ENCODE measurements at regions not wholly inside any gene's neighbourhood (a gene's known extent, or its start where the extent isn't known, plus 50 kb on each side); places are given as distances from the start of the nearest gene placed in this dataset.

GRCh38 chr3:59308684-59309083 lies 258.9 kb upstream of the CFAP20DC start:
- no peak overlapping the region for H3K27ac Mint-ChIP-seq
- H3K27me3 Mint-ChIP-seq (ENCODE audit: low read depth), result peaks cover 2% of the 10 kb centered on the region
- no peaks in the 10 kb centered on the region for H3K9me3 Mint-ChIP-seq
- no peak overlapping the region for H3K4me3 Mint-ChIP-seq
- no peak for DNase-seq (ENCODE audit: low spot score)
- peaks cover 2% of the 10 kb centered on the region for H3K4me1 Mint-ChIP-seq (ENCODE audit: low read depth)
- H3K36me3 Mint-ChIP-seq (ENCODE audit: low read depth), result no peaks in the 10 kb centered on the region

GRCh38 chr3:59308001-59308400 lies 258.2 kb upstream of the CFAP20DC start:
- H3K27ac Mint-ChIP-seq, result no peak overlapping the region
- no peaks in the 10 kb centered on the region for H3K36me3 Mint-ChIP-seq (ENCODE audit: low read depth)
- H3K4me1 Mint-ChIP-seq (ENCODE audit: low read depth), result peaks cover 2% of the 10 kb centered on the region
- H3K9me3 Mint-ChIP-seq, result no peaks in the 10 kb centered on the region
- DNase-seq (ENCODE audit: low spot score), result no peak
- peaks cover 2% of the 10 kb centered on the region for H3K27me3 Mint-ChIP-seq (ENCODE audit: low read depth)
- H3K4me3 Mint-ChIP-seq, result no peak overlapping the region

- no peak for DNase-seq (ENCODE audit: low spot score)
- Mint-ChIP-seq H3K27ac (no peak overlapping the region), H3K4me3 (no peak overlapping the region), H3K36me3 (ENCODE audit: low read depth) (no peaks in the 10 kb centered on the region), H3K9me3 (no peaks in the 10 kb centered on the region), H3K4me1 (ENCODE audit: low read depth) (peaks cover 7% of the 10 kb centered on the region), H3K27me3 (ENCODE audit: low read depth) (peaks cover 2% of the 10 kb centered on the region)
Measured at GRCh38 chr3:59306436-59306835, 256.6 kb upstream of the CFAP20DC start.

- Mint-ChIP-seq H3K4me3 (no peak overlapping the region), H3K27ac (no peak overlapping the region), H3K9me3 (no peaks in the 10 kb centered on the region), H3K36me3 (ENCODE audit: low read depth) (no peaks in the 10 kb centered on the region), H3K4me1 (ENCODE audit: low read depth) (peaks cover 8% of the 10 kb centered on the region), H3K27me3 (ENCODE audit: low read depth) (peaks cover 2% of the 10 kb centered on the region)
- DNase-seq (ENCODE audit: low spot score), result no peak
Measured at GRCh38 chr3:59304296-59304695, 254.5 kb upstream of the CFAP20DC start.

GRCh38 chr3:59303452-59303851 lies 253.6 kb upstream of the CFAP20DC start:
- Mint-ChIP-seq H3K27ac (no peak overlapping the region), H3K9me3 (no peaks in the 10 kb centered on the region), H3K27me3 (ENCODE audit: low read depth) (no peaks in the 10 kb centered on the region), H3K36me3 (ENCODE audit: low read depth) (no peaks in the 10 kb centered on the region), H3K4me3 (no peak overlapping the region), H3K4me1 (ENCODE audit: low read depth) (peaks cover 8% of the 10 kb centered on the region)
- DNase-seq (ENCODE audit: low spot score), result no peak

GRCh38 chr3:59302442-59302841 lies 252.6 kb upstream of the CFAP20DC start:
- Mint-ChIP-seq H3K4me3 (no peak overlapping the region), H3K9me3 (no peaks in the 10 kb centered on the region), H3K27ac (no peak overlapping the region), H3K27me3 (ENCODE audit: low read depth) (no peaks in the 10 kb centered on the region), H3K4me1 (ENCODE audit: low read depth) (peaks cover 8% of the 10 kb centered on the region), H3K36me3 (ENCODE audit: low read depth) (no peaks in the 10 kb centered on the region)
- no peak for DNase-seq (ENCODE audit: low spot score)

GRCh38 chr3:59300733-59301132 lies 250.9 kb upstream of the CFAP20DC start:
- peaks cover 3% of the 10 kb centered on the region for H3K9me3 Mint-ChIP-seq
- no peak overlapping the region for H3K27ac Mint-ChIP-seq
- H3K4me1 Mint-ChIP-seq (ENCODE audit: low read depth), result peaks cover 8% of the 10 kb centered on the region
- H3K4me3 Mint-ChIP-seq, result no peak overlapping the region
- H3K27me3 Mint-ChIP-seq (ENCODE audit: low read depth), result no peaks in the 10 kb centered on the region
- H3K36me3 Mint-ChIP-seq (ENCODE audit: low read depth), result no peaks in the 10 kb centered on the region
- DNase-seq (ENCODE audit: low spot score), result no peak

GRCh38 chr3:59299561-59299960 lies 249.7 kb upstream of the CFAP20DC start:
- Mint-ChIP-seq H3K27me3 (ENCODE audit: low read depth) (no peaks in the 10 kb centered on the region), H3K4me3 (no peak overlapping the region)

GRCh38 chr3:59290358-59290757 lies 240.5 kb upstream of the CFAP20DC start:
- H3K4me1 Mint-ChIP-seq (ENCODE audit: low read depth), result peaks cover 7% of the 10 kb centered on the region
- H3K36me3 Mint-ChIP-seq (ENCODE audit: low read depth), result peaks cover 3% of the 10 kb centered on the region
- peaks cover 17% of the 10 kb centered on the region for H3K9me3 Mint-ChIP-seq
- H3K4me3 Mint-ChIP-seq, result no peak overlapping the region
- H3K27me3 Mint-ChIP-seq (ENCODE audit: low read depth), result no peaks in the 10 kb centered on the region
- H3K27ac Mint-ChIP-seq, result no peak overlapping the region
- DNase-seq (ENCODE audit: low spot score), result no peak

More at GRCh38 chr3:59299561-59299960, 249.7 kb upstream of the CFAP20DC start:
- Mint-ChIP-seq H3K9me3 (peaks cover 7% of the 10 kb centered on the region), H3K36me3 (ENCODE audit: low read depth) (no peaks in the 10 kb centered on the region), H3K27ac (no peak overlapping the region), H3K4me1 (ENCODE audit: low read depth) (peaks cover 8% of the 10 kb centered on the region)
- no peak for DNase-seq (ENCODE audit: low spot score)

GRCh38 chr3:59289831-59290230 lies 240.0 kb upstream of the CFAP20DC start:
- H3K27me3 Mint-ChIP-seq (ENCODE audit: low read depth), result no peaks in the 10 kb centered on the region
- no peak overlapping the region for H3K4me3 Mint-ChIP-seq
- no peak for DNase-seq (ENCODE audit: low spot score)
- no peak overlapping the region for H3K27ac Mint-ChIP-seq
- H3K4me1 Mint-ChIP-seq (ENCODE audit: low read depth), result peaks cover 7% of the 10 kb centered on the region
- H3K36me3 Mint-ChIP-seq (ENCODE audit: low read depth), result peaks cover 3% of the 10 kb centered on the region
- H3K9me3 Mint-ChIP-seq, result peaks cover 14% of the 10 kb centered on the region

GRCh38 chr3:59288951-59289350 lies 239.1 kb upstream of the CFAP20DC start:
- H3K4me1 Mint-ChIP-seq (ENCODE audit: low read depth), result peaks cover 7% of the 10 kb centered on the region
- peaks cover 3% of the 10 kb centered on the region for H3K36me3 Mint-ChIP-seq (ENCODE audit: low read depth)
- H3K27ac Mint-ChIP-seq, result no peak overlapping the region
- H3K27me3 Mint-ChIP-seq (ENCODE audit: low read depth), result no peaks in the 10 kb centered on the region
- no peak for DNase-seq (ENCODE audit: low spot score)
- no peak overlapping the region for H3K4me3 Mint-ChIP-seq
- H3K9me3 Mint-ChIP-seq, result peaks cover 10% of the 10 kb centered on the region

GRCh38 chr3:59286791-59287531 lies 237.1 kb upstream of the CFAP20DC start:
- Mint-ChIP-seq H3K4me3 (peak overlapping the region; percentile 15), H3K27me3 (ENCODE audit: low read depth) (no peaks in the 10 kb centered on the region), H3K4me1 (ENCODE audit: low read depth) (peaks cover 7% of the 10 kb centered on the region), H3K9me3 (no peaks in the 10 kb centered on the region), H3K27ac (peak overlapping the region; percentile 56), H3K36me3 (ENCODE audit: low read depth) (no peaks in the 10 kb centered on the region)
- peak; percentile 58 for DNase-seq (ENCODE audit: low spot score)

GRCh38 chr3:59285560-59285959 lies 235.7 kb upstream of the CFAP20DC start:
- Mint-ChIP-seq H3K36me3 (ENCODE audit: low read depth) (no peaks in the 10 kb centered on the region), H3K27ac (no peak overlapping the region), H3K9me3 (no peaks in the 10 kb centered on the region), H3K27me3 (ENCODE audit: low read depth) (no peaks in the 10 kb centered on the region), H3K4me3 (no peak overlapping the region), H3K4me1 (ENCODE audit: low read depth) (peaks cover 7% of the 10 kb centered on the region)
- DNase-seq (ENCODE audit: low spot score), result no peak

GRCh38 chr3:59284926-59285325 lies 235.1 kb upstream of the CFAP20DC start:
- peaks cover 7% of the 10 kb centered on the region for H3K4me1 Mint-ChIP-seq (ENCODE audit: low read depth)
- no peak overlapping the region for H3K27ac Mint-ChIP-seq
- H3K4me3 Mint-ChIP-seq, result no peak overlapping the region
- H3K27me3 Mint-ChIP-seq (ENCODE audit: low read depth), result no peaks in the 10 kb centered on the region
- no peak for DNase-seq (ENCODE audit: low spot score)
- no peaks in the 10 kb centered on the region for H3K36me3 Mint-ChIP-seq (ENCODE audit: low read depth)
- no peaks in the 10 kb centered on the region for H3K9me3 Mint-ChIP-seq

GRCh38 chr3:59280113-59280512 lies 230.3 kb upstream of the CFAP20DC start:
- H3K4me3 Mint-ChIP-seq, result no peak overlapping the region
- H3K4me1 Mint-ChIP-seq (ENCODE audit: low read depth), result no peaks in the 10 kb centered on the region
- H3K36me3 Mint-ChIP-seq (ENCODE audit: low read depth), result no peaks in the 10 kb centered on the region
- no peak for DNase-seq (ENCODE audit: low spot score)
- no peak overlapping the region for H3K27ac Mint-ChIP-seq
- no peaks in the 10 kb centered on the region for H3K9me3 Mint-ChIP-seq
- H3K27me3 Mint-ChIP-seq (ENCODE audit: low read depth), result no peaks in the 10 kb centered on the region
